Naive thymus-derived CD4-positive, alpha-beta T cell (primary cell): ENCODE measurements at regions not wholly inside any gene's neighbourhood (a gene's known extent, or its start where the extent isn't known, plus 50 kb on each side); places are given as distances from the start of the nearest gene placed in this dataset.

Experiments used
- ATAC-seq: fragments of 150-1000 bp; cut with Tn5 transposase; 2 replicates; pipeline ENCODE4 v1.10.0; 2021; ENCODE audit warnings: mild to moderate bottlenecking, moderate library complexity
- CTCF ChIA-PET: fragments of 350-600 bp; sonication (Branson Sonifier 250); formaldehyde crosslinking; loops from one replicate; lab custom pipeline; 2021; ENCODE audit warnings: antibody characterized with exemption; lab: Charles Lee
- POLR2A ChIA-PET: fragments of 350-600 bp; sonication (Branson Sonifier 250); formaldehyde crosslinking; loops from one replicate; lab custom pipeline; 2021; ENCODE audit warnings: antibody characterized with exemption, inconsistent platforms; lab: Charles Lee
- DNase-seq, 9 donors: peaks; one replicate each; pipeline versions ENCODE4 v3.0.0 to v3.0.0-alpha.2; 2020 to 2022; ENCODE audit warnings: mixed read lengths in 1 of 9
- H3K27ac ChIP-seq: one replicate; pipeline ENCODE4 v1.7.0; 2013; ENCODE audit warnings: mild to moderate bottlenecking, low read depth, low read length, moderate library complexity
- H3K27me3 ChIP-seq, 2 donors: one replicate each; pipeline ENCODE4 v1.7.0; 2013; ENCODE audit warnings: low read length in 2 of 2, mild to moderate bottlenecking in 2 of 2, moderate library complexity in 2 of 2; ENCODE audit not compliant: control insufficient read depth in 2 of 2, insufficient read depth in 2 of 2
- H3K36me3 ChIP-seq, 3 experiments: 1 replicate in 2 of 3; 2 replicates in 1 of 3; pipeline ENCODE4 v1.7.0; 2013; ENCODE audit warnings: low read length in 3 of 3, mild to moderate bottlenecking in 3 of 3, moderate library complexity in 1 of 3; ENCODE audit not compliant: insufficient read depth in 3 of 3, control insufficient read depth in 2 of 3
- H3K4me1 ChIP-seq, 2 donors: one replicate each; pipeline ENCODE4 v1.7.0; 2013; ENCODE audit warnings: low read length in 2 of 2, mild to moderate bottlenecking in 2 of 2, moderate library complexity in 1 of 2; ENCODE audit not compliant: control insufficient read depth in 2 of 2, insufficient read depth in 2 of 2
- H3K4me3 ChIP-seq: 2 replicates; pipeline ENCODE4 v1.7.0; 2013; ENCODE audit warnings: mild to moderate bottlenecking, low read length
- H3K9me3 ChIP-seq, 3 experiments: 1 replicate in 2 of 3; 2 replicates in 1 of 3; pipeline ENCODE4 v1.7.0; 2013; ENCODE audit warnings: low read length in 3 of 3; ENCODE audit not compliant: control insufficient read depth in 2 of 3
- H3K27ac Mint-ChIP-seq, 9 donors: one replicate each; pipeline ENCODE4 v1.8.0; 2020 to 2022; ENCODE audit warnings: mixed read lengths in 9 of 9, mild to moderate bottlenecking in 8 of 9, moderate library complexity in 5 of 9, inconsistent platforms in 2 of 9
- H3K27me3 Mint-ChIP-seq, 5 donors: one replicate each; pipeline ENCODE4 v1.8.0; 2021 to 2022; ENCODE audit warnings: mixed read lengths in 5 of 5, mild to moderate bottlenecking in 1 of 5
- H3K36me3 Mint-ChIP-seq, 5 donors: one replicate each; pipeline ENCODE4 v1.8.0; 2020 to 2022; ENCODE audit warnings: mixed read lengths in 5 of 5, mild to moderate bottlenecking in 3 of 5, inconsistent platforms in 1 of 5
- H3K4me1 Mint-ChIP-seq, 7 donors: one replicate each; pipeline ENCODE4 v1.8.0; 2020 to 2022; ENCODE audit warnings: mixed read lengths in 7 of 7, mild to moderate bottlenecking in 3 of 7, inconsistent platforms in 1 of 7
- H3K4me3 Mint-ChIP-seq, 10 donors: one replicate each; pipeline ENCODE4 v1.8.0; 2020 to 2022; ENCODE audit warnings: mild to moderate bottlenecking in 10 of 10, mixed read lengths in 10 of 10, moderate library complexity in 6 of 10, inconsistent platforms in 2 of 10
- H3K9me3 Mint-ChIP-seq, 11 donors: one replicate each; pipeline ENCODE4 v1.8.0; 2020 to 2022; ENCODE audit warnings: mixed read lengths in 11 of 11, mild to moderate bottlenecking in 4 of 11, inconsistent platforms in 1 of 11, moderate library complexity in 1 of 11
- intact Hi-C, 2 donors: fragments of 100-400 bp; cut with micrococcal nuclease; formaldehyde crosslinking; loops; one replicate each; pipeline ENCODE4 v1.15.1; 2023

DNA sequence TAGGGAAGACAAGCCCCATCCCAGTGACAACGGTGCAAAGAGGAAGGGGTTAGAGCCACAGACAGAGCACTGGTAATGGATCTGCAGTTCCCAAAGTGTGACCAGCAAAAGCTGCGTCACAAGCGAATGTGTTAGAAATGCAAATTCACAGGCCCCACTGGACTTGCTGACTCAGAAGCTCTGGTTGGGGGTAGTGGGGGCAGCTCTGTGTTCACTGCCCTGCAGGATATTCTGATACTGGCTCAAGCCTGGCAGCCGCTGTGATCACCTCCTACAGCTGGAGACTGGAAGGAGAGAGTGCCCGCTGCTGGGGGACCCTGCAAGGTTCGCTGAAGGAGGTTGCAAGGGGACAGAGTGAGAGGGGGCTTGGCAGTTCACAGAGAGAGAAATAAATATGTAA is 179.7 kb upstream of the CDH4 start:
- ChIA-PET POLR2A (no interaction called here), CTCF (no interaction called here)
- Mint-ChIP-seq H3K36me3 (no peaks in the 10 kb centered on the region), H3K27me3 (peaks cover 0 to 12% (median 5%) of the 10 kb centered on the region in 5 donors), H3K4me1 (no peaks in the 10 kb centered on the region), H3K9me3 (peaks cover 0 to 10% (median 0%) of the 10 kb centered on the region in 11 donors), H3K4me3 (no peak overlapping the region), H3K27ac (no peak overlapping the region)
- intact Hi-C loops, result no loop called here
- Histone ChIP-seq H3K9me3 (no peaks in the 10 kb centered on the region), H3K36me3 (no peaks in the 10 kb centered on the region), H3K27ac (no peak overlapping the region), H3K4me3 (no peak overlapping the region), H3K4me1 (no peaks in the 10 kb centered on the region), H3K27me3 (no peaks in the 10 kb centered on the region)
- no peak for ATAC-seq
- no peak for DNase-seq

DNA sequence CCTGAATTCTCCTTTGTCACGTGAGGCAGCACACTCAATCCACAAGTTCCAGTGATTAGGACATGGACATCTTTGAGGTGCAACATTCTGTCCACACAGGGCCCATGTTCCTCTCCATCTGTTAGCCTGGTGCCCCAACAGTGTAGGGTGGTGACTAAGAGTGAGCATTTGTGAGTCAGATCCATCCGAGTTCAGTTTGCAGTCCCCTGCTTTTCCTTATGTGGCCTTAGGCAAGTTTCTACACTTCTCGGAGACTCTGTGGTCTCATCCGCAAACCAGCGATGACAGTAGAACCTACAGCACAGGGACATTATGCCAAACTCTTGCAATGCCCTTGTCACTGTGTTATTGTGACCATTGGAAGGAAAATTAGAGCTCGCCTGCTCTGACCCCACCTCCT is 178.7 kb upstream of the CDH4 start:
- ChIA-PET CTCF (no interaction called here), POLR2A (no interaction called here)
- ATAC-seq (no peak), DNase-seq (no peak)
- Mint-ChIP-seq H3K4me1 (no peaks in the 10 kb centered on the region), H3K36me3 (no peaks in the 10 kb centered on the region), H3K27ac (no peak overlapping the region), H3K27me3 (peaks cover 0 to 19% (median 5%) of the 10 kb centered on the region in 5 donors), H3K9me3 (peaks cover 0 to 10% (median 0%) of the 10 kb centered on the region in 11 donors), H3K4me3 (no peak overlapping the region)
- intact Hi-C loops, result no loop called here
- H3K27me3 ChIP-seq, result no peaks in the 10 kb centered on the region
- no peaks in the 10 kb centered on the region for H3K36me3 ChIP-seq
- no peak overlapping the region for H3K27ac ChIP-seq
- H3K4me3 ChIP-seq, result no peak overlapping the region
- H3K9me3 ChIP-seq, result no peaks in the 10 kb centered on the region
- H3K4me1 ChIP-seq, result no peaks in the 10 kb centered on the region

DNA sequence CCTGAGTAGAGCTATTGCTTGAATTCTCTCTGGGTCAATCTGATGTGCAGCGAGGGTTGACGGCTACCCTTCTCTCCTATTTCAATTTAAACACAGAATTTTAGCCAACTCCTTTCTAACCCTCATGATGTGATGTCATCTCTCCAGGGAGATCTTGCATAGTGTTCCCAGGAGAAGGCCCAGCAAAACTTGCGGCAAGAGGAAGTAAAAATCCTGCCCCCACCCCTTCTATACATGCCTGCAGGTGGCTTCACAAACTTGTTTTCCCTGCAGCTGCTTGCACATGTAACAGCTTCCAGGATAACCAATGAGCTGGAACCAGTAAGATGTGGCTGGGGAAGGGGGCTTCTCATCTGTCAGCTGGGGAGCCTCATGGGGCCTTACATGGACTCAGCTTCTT is 169.3 kb upstream of the CDH4 start:
- H3K36me3 Mint-ChIP-seq, result no peaks in the 10 kb centered on the region
- H3K27ac Mint-ChIP-seq, result no peak overlapping the region
- H3K4me3 ChIP-seq, result no peak overlapping the region
- no peak overlapping the region for H3K27ac ChIP-seq
- H3K4me1 Mint-ChIP-seq, result no peaks in the 10 kb centered on the region
- no peak overlapping the region for H3K4me3 Mint-ChIP-seq
- H3K27me3 ChIP-seq, result no peaks in the 10 kb centered on the region
- H3K36me3 ChIP-seq, result no peaks in the 10 kb centered on the region
- no peak for DNase-seq
- POLR2A ChIA-PET, result no interaction called here
- CTCF ChIA-PET, result no interaction called here
- no peak for ATAC-seq
- no peaks in the 10 kb centered on the region for H3K4me1 ChIP-seq
- peaks cover 0 to 20% (median 4%) of the 10 kb centered on the region in 5 donors for H3K27me3 Mint-ChIP-seq
- peaks cover 0 to 14% (median 3%) of the 10 kb centered on the region in 11 donors for H3K9me3 Mint-ChIP-seq
- intact Hi-C loops, result no loop called here
- H3K9me3 ChIP-seq, result peaks cover 0 to 4% (median 0%) of the 10 kb centered on the region in 3 experiments

DNA sequence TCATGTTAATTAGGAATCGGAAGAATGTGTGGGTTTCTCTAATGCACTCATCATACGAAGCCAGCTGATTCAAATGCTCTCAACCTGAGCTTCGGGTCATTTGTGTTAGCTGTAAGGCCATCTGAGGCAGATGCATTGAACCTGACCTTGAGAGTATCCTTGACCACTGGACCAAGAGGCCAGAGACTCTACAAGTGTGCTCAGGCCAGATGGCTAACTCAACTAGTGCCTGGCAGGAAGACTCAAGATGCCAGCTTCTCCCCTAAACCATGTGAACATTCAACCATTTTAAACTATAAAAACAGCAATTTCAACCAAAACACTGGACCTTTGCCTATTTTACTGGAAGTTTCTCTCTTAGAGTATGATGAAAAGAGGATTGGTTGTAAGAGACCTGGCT is 168.6 kb upstream of the CDH4 start:
- H3K4me3 Mint-ChIP-seq, result no peak overlapping the region
- intact Hi-C loops, result no loop called here
- Histone ChIP-seq H3K9me3 (peaks cover 0 to 4% (median 0%) of the 10 kb centered on the region in 3 experiments), H3K4me1 (no peaks in the 10 kb centered on the region), H3K4me3 (no peak overlapping the region), H3K27me3 (no peaks in the 10 kb centered on the region), H3K27ac (no peak overlapping the region), H3K36me3 (no peaks in the 10 kb centered on the region)
- no peak overlapping the region for H3K27ac Mint-ChIP-seq
- DNase-seq (no peak), ATAC-seq (no peak)
- ChIA-PET POLR2A (no interaction called here), CTCF (no interaction called here)
- peaks cover 0 to 14% (median 3%) of the 10 kb centered on the region in 11 donors for H3K9me3 Mint-ChIP-seq
- H3K36me3 Mint-ChIP-seq, result no peaks in the 10 kb centered on the region
- H3K27me3 Mint-ChIP-seq, result peaks cover 0 to 18% (median 4%) of the 10 kb centered on the region in 5 donors
- no peaks in the 10 kb centered on the region for H3K4me1 Mint-ChIP-seq

DNA sequence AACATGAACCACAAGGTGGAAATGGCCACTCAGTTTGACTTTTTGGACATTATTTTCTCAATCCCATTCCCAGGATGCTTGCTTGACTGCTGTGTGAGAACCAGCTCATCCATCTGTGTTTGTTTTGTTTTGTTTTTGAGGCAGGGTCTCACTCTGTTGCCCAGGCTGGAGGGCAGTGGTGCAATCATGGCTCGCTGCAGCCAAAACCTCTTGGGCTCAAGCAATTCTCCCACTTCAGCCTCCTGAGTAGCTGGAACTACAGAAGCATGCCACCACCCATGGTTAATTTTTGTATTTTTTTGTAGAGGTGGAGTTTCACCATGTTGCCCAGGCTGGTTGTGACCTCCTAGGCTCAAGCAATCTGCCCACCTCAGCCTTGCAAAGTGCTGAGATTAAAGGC is 166.0 kb upstream of the CDH4 start:
- Mint-ChIP-seq H3K27me3 (peaks cover 0 to 14% (median 4%) of the 10 kb centered on the region in 5 donors), H3K27ac (no peak overlapping the region), H3K4me3 (no peak overlapping the region), H3K36me3 (no peaks in the 10 kb centered on the region), H3K9me3 (peaks cover 0 to 8% (median 4%) of the 10 kb centered on the region in 11 donors), H3K4me1 (no peaks in the 10 kb centered on the region)
- intact Hi-C loops, result no loop called here
- ChIA-PET CTCF (no interaction called here), POLR2A (interaction anchor here (0.6 kb wide), 1 partner anchor 37 kb away, joined by 3 read pairs; no protein-coding TSS in a partner anchor)
- DNase-seq (no peak), ATAC-seq (no peak)
- Histone ChIP-seq H3K27ac (no peak overlapping the region), H3K4me3 (no peak overlapping the region), H3K4me1 (no peaks in the 10 kb centered on the region), H3K9me3 (peaks cover 0 to 4% (median 0%) of the 10 kb centered on the region in 3 experiments), H3K36me3 (no peaks in the 10 kb centered on the region), H3K27me3 (no peaks in the 10 kb centered on the region)

DNA sequence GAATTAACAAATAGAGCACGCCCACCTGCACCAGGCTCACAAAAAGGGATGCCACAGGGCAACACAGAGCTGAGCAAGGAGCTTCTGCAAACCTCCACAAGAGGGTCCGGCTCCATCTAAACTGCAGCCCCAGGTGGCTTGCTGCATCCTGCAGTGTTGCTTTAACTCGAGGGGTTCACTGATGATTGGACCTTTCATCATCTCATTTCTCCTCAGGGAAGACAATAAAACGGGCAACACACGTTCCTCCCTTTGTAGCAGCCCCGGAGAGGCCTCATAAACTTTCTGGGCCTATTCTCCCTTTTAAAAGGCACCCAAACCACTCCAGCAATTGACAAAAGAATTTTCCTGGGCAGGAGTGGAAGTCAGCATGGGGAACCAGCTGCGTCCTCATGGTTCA is 161.5 kb upstream of the CDH4 start:
- Histone ChIP-seq H3K36me3 (no peaks in the 10 kb centered on the region), H3K4me3 (no peak overlapping the region), H3K27me3 (no peaks in the 10 kb centered on the region), H3K4me1 (no peaks in the 10 kb centered on the region), H3K27ac (no peak overlapping the region), H3K9me3 (peaks cover 0 to 21% (median 0%) of the 10 kb centered on the region in 3 experiments)
- intact Hi-C loops, result no loop called here
- Mint-ChIP-seq H3K27me3 (peaks cover 0 to 24% (median 9%) of the 10 kb centered on the region in 5 donors), H3K4me3 (no peak overlapping the region), H3K27ac (no peak overlapping the region), H3K36me3 (peaks cover 0 to 8% (median 0%) of the 10 kb centered on the region in 5 donors), H3K9me3 (peaks cover 8 to 36% (median 20%) of the 10 kb centered on the region in 11 donors), H3K4me1 (no peaks in the 10 kb centered on the region)
- ChIA-PET CTCF (no interaction called here), POLR2A (no interaction called here)
- ATAC-seq (no peak), DNase-seq (no peak)

DNA sequence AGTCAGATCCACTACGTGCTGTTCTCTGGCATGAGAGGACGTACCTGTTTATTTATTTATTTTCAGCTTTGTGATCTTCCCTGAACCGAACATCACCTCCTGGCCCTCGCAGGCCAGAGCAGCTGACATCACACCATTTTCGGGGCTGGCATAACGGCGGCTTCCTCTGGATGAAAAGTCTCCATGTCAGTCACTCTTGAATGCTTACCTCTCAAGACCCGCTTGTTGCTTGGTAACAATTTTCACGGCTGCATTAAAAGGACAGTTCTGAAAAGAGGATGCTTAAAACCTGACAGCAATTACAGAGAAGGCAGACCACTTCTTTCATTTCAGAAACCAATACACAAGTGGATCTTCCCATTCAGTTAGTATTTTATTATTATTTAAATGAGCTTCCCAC is 159.8 kb upstream of the CDH4 start:
- Mint-ChIP-seq H3K27me3 (peaks cover 0 to 19% (median 12%) of the 10 kb centered on the region in 5 donors), H3K27ac (no peak overlapping the region), H3K4me1 (no peaks in the 10 kb centered on the region), H3K36me3 (peaks cover 0 to 13% (median 0%) of the 10 kb centered on the region in 5 donors), H3K4me3 (no peak overlapping the region), H3K9me3 (peaks cover 5 to 51% (median 25%) of the 10 kb centered on the region in 11 donors)
- Histone ChIP-seq H3K27ac (no peak overlapping the region), H3K36me3 (no peaks in the 10 kb centered on the region), H3K4me3 (no peak overlapping the region), H3K27me3 (no peaks in the 10 kb centered on the region), H3K9me3 (peaks cover 0 to 21% (median 0%) of the 10 kb centered on the region in 3 experiments), H3K4me1 (no peaks in the 10 kb centered on the region)
- DNase-seq (no peak), ATAC-seq (no peak)
- POLR2A ChIA-PET, result no interaction called here
- intact Hi-C loops, result no loop called here
- CTCF ChIA-PET, result no interaction called here
